ENCODE measurements at regions not wholly inside any gene's neighbourhood (a gene's known extent, or its start where the extent isn't known, plus 50 kb on each side); places are given as distances from the start of the nearest gene placed in this dataset.

- TF ChIP-seq POLR2AphosphoS5 (IDR thresholded peaks at IDR 0.05; ENCODE audit: borderline replicate concordance, low read depth, low read length) (no peak), EZH2 (IDR thresholded peaks at IDR 0.05) (no peak)
These were observed 54.3 kb upstream of the LRCH1 start for GRCh38 chr13:46498650-46499049.
